Fibroblast of lung (primary cell): ENCODE measurements at regions not wholly inside any gene's neighbourhood (a gene's known extent, or its start where the extent isn't known, plus 50 kb on each side); places are given as distances from the start of the nearest gene placed in this dataset.

ENCODE experiments used
- DNase-seq, 2 donors: peaks; one replicate each; pipeline versions ENCODE4 v3.0.0 to v3.0.0-alpha.2; 2010; ENCODE audit warnings: low read depth in 2 of 2
- H2AFZ ChIP-seq: 2 replicates; pipeline ENCODE4 v1.5.1; 2012; ENCODE audit warnings: low read length, control low read depth, inconsistent platforms
- H3K27ac ChIP-seq: 2 replicates; pipeline ENCODE4 v1.5.1; 2011; ENCODE audit warnings: low read length, control low read depth; ENCODE audit not compliant: insufficient read depth
- H3K27me3 ChIP-seq: 2 replicates; pipeline ENCODE4 v1.5.1; 2011; ENCODE audit warnings: mild to moderate bottlenecking, low read length; ENCODE audit not compliant: control insufficient read depth, insufficient read depth
- H3K36me3 ChIP-seq: 2 replicates; pipeline ENCODE4 v1.5.1; 2011; ENCODE audit warnings: low read length; ENCODE audit not compliant: control insufficient read depth, insufficient read depth
- H3K4me1 ChIP-seq: 2 replicates; pipeline ENCODE4 v1.5.1; 2011; ENCODE audit warnings: low read length; ENCODE audit not compliant: control insufficient read depth, insufficient read depth; ENCODE audit errors: extremely low read depth
- H3K4me2 ChIP-seq: 2 replicates; pipeline ENCODE4 v1.5.1; 2011; ENCODE audit warnings: low read length, control low read depth; ENCODE audit not compliant: insufficient read depth; ENCODE audit errors: extremely low read depth
- H3K4me3 ChIP-seq, 4 experiments: fragments of 200-600 bp in 1 of 4; sonication (generic) in 1 of 4; replicated peaks in 1 of 4; 2 replicates each; pipeline ENCODE4 v1.5.1; 2011 to 2016; ENCODE audit warnings: low read length in 4 of 4, low read depth in 3 of 4, mild to moderate bottlenecking in 3 of 4, control low read depth in 2 of 4, inconsistent platforms in 1 of 4, mixed read lengths in 1 of 4; ENCODE audit not compliant: insufficient read depth in 1 of 4; ENCODE audit errors: control extremely low read depth in 1 of 4
- H3K79me2 ChIP-seq: 2 replicates; pipeline ENCODE4 v1.5.1; 2012; ENCODE audit warnings: mild to moderate bottlenecking, low read length, inconsistent platforms; ENCODE audit not compliant: control insufficient read depth, insufficient read depth
- H3K9ac ChIP-seq: 2 replicates; pipeline ENCODE4 v1.5.1; 2011; ENCODE audit warnings: mild to moderate bottlenecking, low read length, control low read depth; ENCODE audit not compliant: insufficient read depth
- H3K9me3 ChIP-seq: 2 replicates; pipeline ENCODE4 v1.5.1; 2012; ENCODE audit warnings: low read depth, low read length; ENCODE audit not compliant: control insufficient read depth, insufficient read depth
- H4K20me1 ChIP-seq: 2 replicates; pipeline ENCODE4 v1.5.1; 2011; ENCODE audit warnings: low read length; ENCODE audit not compliant: control insufficient read depth, insufficient read depth; ENCODE audit errors: extremely low read depth
- CTCF ChIP-seq, 2 donors: IDR thresholded peaks in 1 of 2; conservative IDR thresholded peaks in 1 of 2; 1 replicate in 1 of 2; 2 replicates in 1 of 2; pipeline ENCODE4 v1.5.1; 2011 to 2012; ENCODE audit warnings: low read length in 2 of 2, control low read depth in 1 of 2, inconsistent platforms in 1 of 2, low read depth in 1 of 2, mild to moderate bottlenecking in 1 of 2
- EZH2 ChIP-seq: IDR thresholded peaks from 2 replicates; pipeline ENCODE4 v1.5.1; 2012; ENCODE audit warnings: low read length, control low read depth, mild to moderate bottlenecking; ENCODE audit errors: missing control alignments

GRCh38 chr20:40861427-40862008 lies 167.1 kb upstream of the TOP1 start:
- H3K4me1 ChIP-seq, result peaks cover 4% of the 10 kb centered on the region
- no peaks in the 10 kb centered on the region for H3K9me3 ChIP-seq
- H3K79me2 ChIP-seq, result no peaks in the 10 kb centered on the region
- H3K27ac ChIP-seq, result no peak overlapping the region
- H3K9ac ChIP-seq, result no peak overlapping the region
- TF ChIP-seq CTCF (conservative IDR thresholded peaks at IDR 0.05 in 1 of 2, IDR thresholded peaks at IDR 0.05 in 1 of 2; ENCODE audit: low read depth in 1 of 2, low read length in 2 of 2), result no peak
- no peak for TF ChIP-seq EZH2
- H2AFZ ChIP-seq, result no peak overlapping the region
- no peak overlapping the region for H3K4me3 ChIP-seq
- no peaks in the 10 kb centered on the region for H4K20me1 ChIP-seq
- H3K36me3 ChIP-seq, result no peaks in the 10 kb centered on the region
- no peak for DNase-seq
- H3K27me3 ChIP-seq, result no peaks in the 10 kb centered on the region
- no peak overlapping the region for H3K4me2 ChIP-seq

- H3K79me2 ChIP-seq, result no peaks in the 10 kb centered on the region
- DNase-seq, result no peak
- H2AFZ ChIP-seq, result no peak overlapping the region
- no peak overlapping the region for H3K9ac ChIP-seq
- no peak overlapping the region for H3K4me3 ChIP-seq
- no peak overlapping the region for H3K27ac ChIP-seq
- H3K9me3 ChIP-seq, result no peaks in the 10 kb centered on the region
- no peak for TF ChIP-seq EZH2
- no peak for TF ChIP-seq CTCF (conservative IDR thresholded peaks at IDR 0.05 in 1 of 2, IDR thresholded peaks at IDR 0.05 in 1 of 2; ENCODE audit: low read depth in 1 of 2, low read length in 2 of 2)
- no peaks in the 10 kb centered on the region for H4K20me1 ChIP-seq
- peaks cover 9% of the 10 kb centered on the region for H3K4me1 ChIP-seq
- no peak overlapping the region for H3K4me2 ChIP-seq
- H3K36me3 ChIP-seq, result no peaks in the 10 kb centered on the region
- no peaks in the 10 kb centered on the region for H3K27me3 ChIP-seq
Measured at GRCh38 chr20:40863355-40863919, 165.2 kb upstream of the TOP1 start.

GRCh38 chr20:40864470-40864869 lies 164.2 kb upstream of the TOP1 start:
- Histone ChIP-seq H3K79me2 (no peaks in the 10 kb centered on the region), H3K4me3 (no peak overlapping the region), H3K9me3 (no peaks in the 10 kb centered on the region), H4K20me1 (no peaks in the 10 kb centered on the region), H2AFZ (no peak overlapping the region), H3K27ac (no peak overlapping the region), H3K4me2 (no peak overlapping the region), H3K36me3 (no peaks in the 10 kb centered on the region), H3K27me3 (no peaks in the 10 kb centered on the region), H3K9ac (no peak overlapping the region), H3K4me1 (peaks cover 15% of the 10 kb centered on the region)
- TF ChIP-seq CTCF (conservative IDR thresholded peaks at IDR 0.05 in 1 of 2, IDR thresholded peaks at IDR 0.05 in 1 of 2; ENCODE audit: low read depth in 1 of 2, low read length in 2 of 2) (no peak), EZH2 (no peak)
- DNase-seq, result no peak
